ENCODE measurements at regions not wholly inside any gene's neighbourhood (a gene's known extent, or its start where the extent isn't known, plus 50 kb on each side); places are given as distances from the start of the nearest gene placed in this dataset.

DNA sequence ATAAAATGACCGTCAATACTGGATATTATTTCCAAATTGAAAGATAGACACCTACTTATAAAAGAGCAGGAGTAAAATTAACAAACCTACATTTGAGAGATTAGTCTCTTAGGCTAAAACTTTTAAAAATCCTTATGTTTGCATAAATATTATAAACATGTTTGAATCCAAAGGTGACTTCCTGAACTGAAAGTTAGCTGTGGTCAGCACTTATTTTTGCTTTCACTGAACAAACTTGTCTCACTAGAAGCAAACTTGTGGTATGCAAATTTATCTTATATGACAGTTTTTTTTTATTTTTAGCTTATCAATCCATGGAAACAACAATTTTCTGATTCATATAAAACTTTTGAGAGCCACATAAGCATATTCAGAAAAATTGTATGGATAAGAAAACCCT lies 502.6 kb upstream of the COX7C start:
- Mint-ChIP-seq H3K4me1 (no peaks in the 10 kb centered on the region), H3K4me3 (no peak overlapping the region), H3K27me3 (ENCODE audit: low read depth, poor library complexity) (no peaks in the 10 kb centered on the region), H3K9me3 (no peaks in the 10 kb centered on the region), H3K36me3 (ENCODE audit: low read depth) (no peaks in the 10 kb centered on the region), H3K27ac (no peak overlapping the region)
- TF ChIP-seq, protein P1, sequence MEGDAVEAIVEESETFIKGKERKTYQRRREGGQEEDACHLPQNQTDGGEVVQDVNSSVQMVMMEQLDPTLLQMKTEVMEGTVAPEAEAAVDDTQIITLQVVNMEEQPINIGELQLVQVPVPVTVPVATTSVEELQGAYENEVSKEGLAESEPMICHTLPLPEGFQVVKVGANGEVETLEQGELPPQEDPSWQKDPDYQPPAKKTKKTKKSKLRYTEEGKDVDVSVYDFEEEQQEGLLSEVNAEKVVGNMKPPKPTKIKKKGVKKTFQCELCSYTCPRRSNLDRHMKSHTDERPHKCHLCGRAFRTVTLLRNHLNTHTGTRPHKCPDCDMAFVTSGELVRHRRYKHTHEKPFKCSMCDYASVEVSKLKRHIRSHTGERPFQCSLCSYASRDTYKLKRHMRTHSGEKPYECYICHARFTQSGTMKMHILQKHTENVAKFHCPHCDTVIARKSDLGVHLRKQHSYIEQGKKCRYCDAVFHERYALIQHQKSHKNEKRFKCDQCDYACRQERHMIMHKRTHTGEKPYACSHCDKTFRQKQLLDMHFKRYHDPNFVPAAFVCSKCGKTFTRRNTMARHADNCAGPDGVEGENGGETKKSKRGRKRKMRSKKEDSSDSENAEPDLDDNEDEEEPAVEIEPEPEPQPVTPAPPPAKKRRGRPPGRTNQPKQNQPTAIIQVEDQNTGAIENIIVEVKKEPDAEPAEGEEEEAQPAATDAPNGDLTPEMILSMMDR (IDR thresholded peaks at IDR 0.05) = no peak
- DNase-seq = no peak

DNA sequence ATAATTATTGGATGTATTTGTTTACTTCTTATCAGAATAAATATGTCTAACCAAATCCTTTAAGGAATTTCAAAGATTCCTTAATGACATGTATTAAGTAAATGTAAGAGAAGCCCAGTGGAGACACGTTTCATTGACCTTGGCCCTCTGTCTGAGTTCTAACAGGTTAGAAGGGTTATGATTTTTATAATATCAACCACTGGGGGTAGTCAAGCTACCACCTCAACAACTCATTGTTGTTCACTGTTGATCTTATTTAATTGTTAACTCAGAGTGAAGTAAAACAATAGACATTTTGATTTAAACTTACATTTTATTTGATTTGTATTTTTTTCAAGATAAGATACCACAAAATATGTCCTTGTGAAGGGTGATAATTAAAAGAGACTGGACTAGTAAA lies 499.2 kb upstream of the COX7C start:
- Mint-ChIP-seq H3K4me1 (no peaks in the 10 kb centered on the region), H3K27me3 (ENCODE audit: low read depth, poor library complexity) (peaks cover 3% of the 10 kb centered on the region), H3K4me3 (no peak overlapping the region), H3K9me3 (no peaks in the 10 kb centered on the region), H3K36me3 (ENCODE audit: low read depth) (no peaks in the 10 kb centered on the region), H3K27ac (no peak overlapping the region)
- TF ChIP-seq, protein P1 (IDR thresholded peaks at IDR 0.05) = peak; percentile 19
- no peak for DNase-seq

DNA sequence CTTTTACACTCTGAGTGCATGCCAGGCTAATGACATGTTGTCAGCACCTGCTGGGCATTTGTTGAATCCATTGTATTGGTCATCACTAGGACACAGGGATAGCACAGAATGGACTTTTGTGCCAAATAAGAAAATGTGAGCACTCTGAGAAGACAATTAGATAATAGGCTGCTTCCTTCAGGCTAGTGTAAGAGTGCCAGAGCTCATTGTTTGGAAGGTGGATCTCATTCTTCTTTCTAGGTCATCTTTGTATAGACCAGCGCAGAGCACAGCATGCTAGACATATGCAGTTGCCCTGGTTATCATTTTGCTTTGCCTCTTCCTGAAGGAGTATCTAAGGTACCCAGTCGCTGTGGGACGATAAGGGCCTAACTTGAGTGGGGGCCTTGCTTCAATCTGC lies 493.4 kb upstream of the COX7C start:
- TF ChIP-seq, protein P1 (IDR thresholded peaks at IDR 0.05) = no peak
- H3K4me1 Mint-ChIP-seq = no peaks in the 10 kb centered on the region
- H3K9me3 Mint-ChIP-seq = no peaks in the 10 kb centered on the region
- H3K27me3 Mint-ChIP-seq (ENCODE audit: low read depth, poor library complexity) = peaks cover 3% of the 10 kb centered on the region
- no peak overlapping the region for H3K27ac Mint-ChIP-seq
- H3K36me3 Mint-ChIP-seq (ENCODE audit: low read depth) = no peaks in the 10 kb centered on the region
- no peak overlapping the region for H3K4me3 Mint-ChIP-seq
- DNase-seq = no peak

DNA sequence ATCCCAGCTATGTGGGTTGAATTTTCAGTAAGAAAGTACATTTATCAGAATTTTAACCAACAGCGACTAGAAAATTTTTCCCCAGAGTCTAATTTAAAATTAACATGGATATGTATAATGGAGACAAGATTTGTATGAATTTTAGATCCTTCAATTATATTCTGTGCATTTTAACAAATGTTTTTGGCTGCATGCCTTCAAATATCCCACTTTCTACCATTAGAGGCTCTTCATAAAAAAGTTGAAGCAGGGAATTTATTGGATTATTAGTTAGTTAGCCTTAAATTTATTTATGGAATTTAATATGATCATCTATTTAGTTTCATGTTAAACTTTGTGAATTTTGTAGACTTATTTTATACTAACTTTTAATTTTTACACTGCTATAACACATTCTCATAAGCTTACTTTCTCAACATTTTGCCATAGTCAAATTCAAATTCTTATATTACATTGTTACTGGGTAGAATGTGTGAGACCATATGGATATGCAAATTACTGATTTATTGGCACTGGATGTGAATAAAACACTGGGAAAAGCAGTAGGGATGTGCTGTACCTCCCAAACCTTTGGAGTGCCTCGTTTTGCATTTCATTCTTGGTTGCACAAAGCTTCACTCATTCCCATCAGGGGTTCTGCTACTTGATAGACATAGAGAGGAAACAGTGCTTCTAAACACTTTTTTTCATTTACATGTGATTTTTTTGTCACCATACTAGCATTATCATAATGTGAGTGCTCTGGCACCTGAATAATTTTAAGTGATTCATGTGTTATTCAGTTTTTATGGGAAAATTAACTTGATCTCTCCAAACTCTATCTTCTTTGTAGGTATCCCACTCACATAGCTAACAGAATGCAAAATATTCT lies 491.8 kb upstream of the COX7C start:
- no peak for DNase-seq
- H3K4me1 Mint-ChIP-seq = no peaks in the 10 kb centered on the region
- H3K36me3 Mint-ChIP-seq (ENCODE audit: low read depth) = no peaks in the 10 kb centered on the region
- TF ChIP-seq, protein P1 (IDR thresholded peaks at IDR 0.05) = no peak
- no peak overlapping the region for H3K27ac Mint-ChIP-seq
- H3K4me3 Mint-ChIP-seq = no peak overlapping the region
- no peaks in the 10 kb centered on the region for H3K27me3 Mint-ChIP-seq (ENCODE audit: low read depth, poor library complexity)
- no peaks in the 10 kb centered on the region for H3K9me3 Mint-ChIP-seq

DNA sequence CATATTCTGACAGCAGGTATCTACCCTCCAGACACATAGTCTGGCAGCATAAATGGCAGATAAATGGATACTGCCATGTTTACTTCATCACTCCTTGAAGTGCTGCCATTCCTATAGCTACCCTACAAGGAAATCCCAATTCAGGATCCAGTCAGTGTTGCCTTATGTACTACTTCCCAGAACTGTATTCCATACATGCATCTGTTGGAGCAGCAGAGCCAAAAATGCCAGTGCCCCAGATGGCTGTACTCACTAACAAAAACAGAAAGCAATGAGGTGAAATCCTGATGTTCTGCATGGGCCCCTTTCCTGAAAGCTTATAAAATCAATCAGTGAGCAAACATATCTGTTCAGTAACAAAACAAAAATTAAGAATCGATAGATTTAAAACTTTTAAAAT lies 490.0 kb upstream of the COX7C start:
- H3K27me3 Mint-ChIP-seq (ENCODE audit: low read depth, poor library complexity) = no peaks in the 10 kb centered on the region
- no peaks in the 10 kb centered on the region for H3K9me3 Mint-ChIP-seq
- no peaks in the 10 kb centered on the region for H3K4me1 Mint-ChIP-seq
- TF ChIP-seq, protein P1 (IDR thresholded peaks at IDR 0.05) = no peak
- H3K4me3 Mint-ChIP-seq = no peak overlapping the region
- no peaks in the 10 kb centered on the region for H3K36me3 Mint-ChIP-seq (ENCODE audit: low read depth)
- no peak overlapping the region for H3K27ac Mint-ChIP-seq
- no peak for DNase-seq

DNA sequence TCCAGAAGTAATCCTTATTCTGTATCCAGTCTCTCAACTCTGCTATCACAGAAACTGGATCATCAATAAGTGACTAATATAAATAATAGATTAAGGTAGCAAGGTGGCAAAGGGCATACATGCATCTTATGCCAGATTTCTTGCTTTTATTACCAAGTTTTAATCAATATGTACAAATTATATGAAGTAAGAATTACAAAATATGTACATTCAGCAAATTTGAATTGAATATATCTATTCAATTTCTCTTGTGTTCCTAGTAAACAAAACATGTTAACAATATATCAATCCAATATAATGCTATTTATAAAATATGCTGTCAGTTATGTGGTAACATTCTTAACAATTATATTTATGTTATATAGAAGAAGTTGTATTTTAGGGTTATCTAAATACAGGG lies 488.7 kb upstream of the COX7C start:
- no peak overlapping the region for H3K27ac Mint-ChIP-seq
- H3K4me3 Mint-ChIP-seq = no peak overlapping the region
- no peaks in the 10 kb centered on the region for H3K27me3 Mint-ChIP-seq (ENCODE audit: low read depth, poor library complexity)
- H3K36me3 Mint-ChIP-seq (ENCODE audit: low read depth) = no peaks in the 10 kb centered on the region
- no peaks in the 10 kb centered on the region for H3K9me3 Mint-ChIP-seq
- TF ChIP-seq, protein P1 (IDR thresholded peaks at IDR 0.05) = no peak
- DNase-seq = no peak
- H3K4me1 Mint-ChIP-seq = no peaks in the 10 kb centered on the region
